ENCODE measurements at regions not wholly inside any gene's neighbourhood (a gene's known extent, or its start where the extent isn't known, plus 50 kb on each side); places are given as distances from the start of the nearest gene placed in this dataset.

GRCh38 chr6:6412700-6413099 lies 92.2 kb upstream of the F13A1 start:
- Histone ChIP-seq H3K4me3 (replicated peaks in 1 of 3; ENCODE audit: insufficient read depth in 1 of 3, low read depth in 1 of 3, low read length in 3 of 3) (no peak overlapping the region), H2AFZ (ENCODE audit: low read depth, low read length) (no peak overlapping the region), H3K9ac (replicated peaks; ENCODE audit: extremely low read depth, insufficient read depth, low read length) (no peak overlapping the region), H3K9me1 (replicated peaks; ENCODE audit: control insufficient read depth, extremely low read depth, insufficient read depth, low read length) (no peaks in the 10 kb centered on the region), H4K20me1 (replicated peaks; ENCODE audit: control insufficient read depth, extremely low read depth, insufficient read depth, low read length) (no peaks in the 10 kb centered on the region), H3K27me3 (ENCODE audit: control insufficient read depth in 2 of 2, insufficient read depth in 2 of 2, low read length in 2 of 2) (no peaks in the 10 kb centered on the region), H3K9me3 (replicated peaks; ENCODE audit: control insufficient read depth, insufficient read depth, low read length) (peaks cover 4% of the 10 kb centered on the region), H3K27ac (ENCODE audit: insufficient read depth, low read depth, low read length) (no peak overlapping the region), H3K36me3 (ENCODE audit: control insufficient read depth in 2 of 2, extremely low read depth in 1 of 2, insufficient read depth in 2 of 2, low read length in 2 of 2) (no peaks in the 10 kb centered on the region), H3K79me2 (ENCODE audit: control insufficient read depth, insufficient read depth, low read length) (no peaks in the 10 kb centered on the region), H3K4me2 (ENCODE audit: insufficient read depth, low read length) (no peak overlapping the region), H3K4me1 (ENCODE audit: control insufficient read depth, extremely low read depth, insufficient read depth, low read length) (no peaks in the 10 kb centered on the region)
- ChIA-PET CTCF (no interaction called here), POLR2A (no interaction called here)
- intact Hi-C loops (cut with micrococcal nuclease) (no loop called here), dilution Hi-C loops (cut with MboI; ENCODE audit: extremely low pct_ligation_motif_present, low sequenced_read_pairs) (no loop called here)
- DNase-seq (ENCODE audit: low read depth, low spot score) (no peak), FAIRE-seq (no peak)
- BruUV-seq (replicated peaks): no TSS peak
- no peak for TF ChIP-seq FOS (IDR thresholded peaks at IDR 0.05; ENCODE audit: borderline replicate concordance, insufficient read depth, low read length)

GRCh38 chr6:6414931-6415330 lies 94.5 kb upstream of the F13A1 start:
- H4K20me1 ChIP-seq (replicated peaks; ENCODE audit: control insufficient read depth, extremely low read depth, insufficient read depth, low read length): no peaks in the 10 kb centered on the region
- DNase-seq (ENCODE audit: low read depth, low spot score) (no peak), FAIRE-seq (no peak)
- TF ChIP-seq POLR2A (IDR thresholded peaks at IDR 0.05; ENCODE audit: low read depth, low read length): no peak
- H3K9me1 ChIP-seq (replicated peaks; ENCODE audit: control insufficient read depth, extremely low read depth, insufficient read depth, low read length): no peaks in the 10 kb centered on the region
- intact Hi-C loops (cut with micrococcal nuclease): no loop called here
- no peak overlapping the region for H3K4me2 ChIP-seq (ENCODE audit: insufficient read depth, low read length)
- no TSS peak for BruUV-seq (replicated peaks)
- dilution Hi-C loops (cut with MboI; ENCODE audit: extremely low pct_ligation_motif_present, low sequenced_read_pairs): no loop called here
- H3K9ac ChIP-seq (replicated peaks; ENCODE audit: extremely low read depth, insufficient read depth, low read length): no peak overlapping the region
- no peaks in the 10 kb centered on the region for H3K4me1 ChIP-seq (ENCODE audit: control insufficient read depth, extremely low read depth, insufficient read depth, low read length)
- H2AFZ ChIP-seq (ENCODE audit: low read depth, low read length): no peak overlapping the region
- H3K36me3 ChIP-seq (ENCODE audit: control insufficient read depth in 2 of 2, extremely low read depth in 1 of 2, insufficient read depth in 2 of 2, low read length in 2 of 2): no peaks in the 10 kb centered on the region
- H3K79me2 ChIP-seq (ENCODE audit: control insufficient read depth, insufficient read depth, low read length): no peaks in the 10 kb centered on the region
- H3K27me3 ChIP-seq (ENCODE audit: control insufficient read depth in 2 of 2, insufficient read depth in 2 of 2, low read length in 2 of 2): no peaks in the 10 kb centered on the region
- ChIA-PET POLR2A (no interaction called here), CTCF (no interaction called here)
- no peaks in the 10 kb centered on the region for H3K9me3 ChIP-seq (replicated peaks; ENCODE audit: control insufficient read depth, insufficient read depth, low read length)
- H3K4me3 ChIP-seq (replicated peaks in 1 of 3; ENCODE audit: insufficient read depth in 1 of 3, low read depth in 1 of 3, low read length in 3 of 3): no peak overlapping the region
- no peak overlapping the region for H3K27ac ChIP-seq (ENCODE audit: insufficient read depth, low read depth, low read length)

GRCh38 chr6:6417475-6417874 lies 97.0 kb upstream of the F13A1 start:
- Histone ChIP-seq H3K27ac (ENCODE audit: insufficient read depth, low read depth, low read length) (no peak overlapping the region), H3K27me3 (ENCODE audit: control insufficient read depth in 2 of 2, insufficient read depth in 2 of 2, low read length in 2 of 2) (no peaks in the 10 kb centered on the region), H3K4me3 (replicated peaks in 1 of 3; ENCODE audit: insufficient read depth in 1 of 3, low read depth in 1 of 3, low read length in 3 of 3) (no peak overlapping the region), H3K36me3 (ENCODE audit: control insufficient read depth in 2 of 2, extremely low read depth in 1 of 2, insufficient read depth in 2 of 2, low read length in 2 of 2) (no peaks in the 10 kb centered on the region), H3K4me2 (ENCODE audit: insufficient read depth, low read length) (no peak overlapping the region), H3K4me1 (ENCODE audit: control insufficient read depth, extremely low read depth, insufficient read depth, low read length) (no peaks in the 10 kb centered on the region), H2AFZ (ENCODE audit: low read depth, low read length) (no peak overlapping the region), H3K9me3 (replicated peaks; ENCODE audit: control insufficient read depth, insufficient read depth, low read length) (peaks cover 3% of the 10 kb centered on the region), H4K20me1 (replicated peaks; ENCODE audit: control insufficient read depth, extremely low read depth, insufficient read depth, low read length) (no peaks in the 10 kb centered on the region), H3K9ac (replicated peaks; ENCODE audit: extremely low read depth, insufficient read depth, low read length) (no peak overlapping the region), H3K9me1 (replicated peaks; ENCODE audit: control insufficient read depth, extremely low read depth, insufficient read depth, low read length) (no peaks in the 10 kb centered on the region), H3K79me2 (ENCODE audit: control insufficient read depth, insufficient read depth, low read length) (no peaks in the 10 kb centered on the region)
- intact Hi-C loops (cut with micrococcal nuclease) (no loop called here), dilution Hi-C loops (cut with MboI; ENCODE audit: extremely low pct_ligation_motif_present, low sequenced_read_pairs) (no loop called here)
- DNase-seq (ENCODE audit: low read depth, low spot score): no peak
- no TSS peak for BruUV-seq (replicated peaks)
- no peak for FAIRE-seq
- ChIA-PET CTCF (no interaction called here), POLR2A (no interaction called here)
- TF ChIP-seq POLR2A (IDR thresholded peaks at IDR 0.05; ENCODE audit: low read depth, low read length) (no peak), CTCF (IDR thresholded peaks at IDR 0.05; ENCODE audit: extremely low read depth in 1 of 2, insufficient read depth in 1 of 2, low read depth in 1 of 2, low read length in 2 of 2) (no peak), GATA2 (IDR thresholded peaks at IDR 0.05; ENCODE audit: insufficient read depth, insufficient read length, low read depth, low read length) (no peak), JUN (IDR thresholded peaks at IDR 0.05; ENCODE audit: borderline replicate concordance, insufficient read depth, insufficient read length, low read depth) (no peak), EZH2 (IDR thresholded peaks at IDR 0.05; ENCODE audit: borderline replicate concordance, low read depth, low read length, severe bottlenecking) (no peak), POLR2AphosphoS5 (IDR thresholded peaks at IDR 0.05; ENCODE audit: insufficient read depth, low read depth, low read length) (no peak), MAX (IDR thresholded peaks at IDR 0.05; ENCODE audit: insufficient read depth, insufficient read length) (no peak), FOS (IDR thresholded peaks at IDR 0.05; ENCODE audit: borderline replicate concordance, insufficient read depth, low read length) (no peak), MYC (IDR thresholded peaks at IDR 0.05; ENCODE audit: low read depth, low read length) (no peak)

Data from endothelial cell of umbilical vein (primary cell).